Heart left ventricle (tissue), 16 donors: ENCODE measurements at regions not wholly inside any gene's neighbourhood (a gene's known extent, or its start where the extent isn't known, plus 50 kb on each side); places are given as distances from the start of the nearest gene placed in this dataset.

Source experiments
- ATAC-seq, 4 donors: fragments of 200-7000 bp; cut with Tn5 transposase; one replicate each; pipeline ENCODE4 v1.9.1; 2020 to 2022; ENCODE audit warnings: moderate library complexity in 4 of 4, mild to moderate bottlenecking in 3 of 4, moderate number of reproducible peaks in 1 of 4
- DNase-seq, 5 donors: peaks; one replicate each; pipeline ENCODE4 v3.0.0-alpha.2; 2020
- H3K27ac ChIP-seq, 12 donors: fragments of 200-600 bp; sonication (generic) in 4 of 12; one replicate each; pipeline versions ENCODE4 v1.5.0 to v1.8.0; 2016 to 2022; ENCODE audit warnings: mild to moderate bottlenecking in 2 of 12
- H3K27me3 ChIP-seq, 9 donors: fragments of 200-600 bp; sonication (generic) in 2 of 9; one replicate each; pipeline versions ENCODE4 v1.5.1 to v1.8.0; 2016 to 2022; ENCODE audit warnings: mild to moderate bottlenecking in 3 of 9
- H3K36me3 ChIP-seq, 9 donors: fragments of 200-600 bp; sonication (generic) in 2 of 9; one replicate each; pipeline versions ENCODE4 v1.5.0 to v1.8.0; 2018 to 2022; ENCODE audit warnings: mild to moderate bottlenecking in 2 of 9
- H3K4me1 ChIP-seq, 12 donors: fragments of 200-600 bp; sonication (generic) in 4 of 12; one replicate each; pipeline versions ENCODE4 v1.5.0 to v1.8.0; 2016 to 2022; ENCODE audit warnings: mild to moderate bottlenecking in 3 of 12
- H3K4me3 ChIP-seq, 12 donors: fragments of 200-600 bp; sonication (generic) in 4 of 12; one replicate each; pipeline versions ENCODE4 v1.5.0 to v1.8.0; 2017 to 2022; ENCODE audit warnings: mild to moderate bottlenecking in 9 of 12, moderate library complexity in 4 of 12
- H3K9me3 ChIP-seq, 12 donors: fragments of 200-600 bp; sonication (generic) in 4 of 12; one replicate each; pipeline versions ENCODE4 v1.5.0 to v1.8.0; 2016 to 2022; ENCODE audit warnings: mild to moderate bottlenecking in 1 of 12
- CTCF ChIP-seq, 12 donors: fragments of 200-600 bp; sonication (generic) in 4 of 12; IDR thresholded peaks; one replicate each; pipeline versions ENCODE4 v1.5.0 to v1.8.0; 2018 to 2022; ENCODE audit warnings: antibody characterized with exemption in 12 of 12, mild to moderate bottlenecking in 5 of 12
- POLR2A ChIP-seq, 2 donors: fragments of 450-650 bp; IDR thresholded peaks; one replicate each; pipeline ENCODE4 v1.6.1; 2017; ENCODE audit warnings: antibody characterized with exemption in 2 of 2, mild to moderate bottlenecking in 2 of 2, moderate library complexity in 2 of 2
- WGBS, 4 donors: extraction: QIAGEN DNeasy Blood & Tissue Kit in 2 of 4; methylation state at CpG; one replicate each; pipeline versions ENCODE4 v1.1.5 to v1.1.7; 2013 to 2018; 5-methylcytosine and 5-hydroxymethylcytosine counted together
- intact Hi-C, 10 donors: fragments of 100-400 bp; cut with DNase I; formaldehyde crosslinking; loops; one replicate each; pipeline versions ENCODE4 v1.11.1 to v1.14.2; 2022
- donor health status: ischemic (EF 13 %, LVEDD 7.1; RV severe dilation, severe dysfunction).
- donor health status: healthy with polysubstance abuse.
- donor health status: DM: no; HTN: yes; CAD: no.
- donor health status: DM: no; HTN: no; CAD: no.
- donor health status: ischemic (EF 25% LVEDD 6.9; RV normal size, moderate dysfunction).
- donor health status: ischemic (EF 25% LVEDD 5.7; RV mildly dilated, moderate dysfunction).
- donor health status: healthy.
- donor health status: DM: yes; HTN: yes; CAD: no.
- donor health status: ischemic (EF 35%, LVEDD 5.7; RV mildly dilated, moderate dysfunction).
- donor health status: nonischemic (EF 11% LVEDD 7.7; RV severe dilation, severe dysfunction).
- donor health status: DM: yes; HTN: yes; CAD: no.
- donor health status: PGD.
- donor health status: ischemic (EF 29% LVEDD 5.4; RV normal size, mild dysfunction).
- donor health status: nonischemic (EF 23%, LVEDD 6.1; RV moderate dilation, normal function).

GRCh38 chr4:151573474-151573873 lies 164.5 kb downstream of the FHIP1A start:
- TF ChIP-seq CTCF (IDR thresholded peaks at IDR 0.05) (no peak), POLR2A (IDR thresholded peaks at IDR 0.05) (no peak)
- no peaks in the 10 kb centered on the region for H3K36me3 ChIP-seq
- no peak overlapping the region for H3K4me3 ChIP-seq
- H3K4me1 ChIP-seq = peaks cover 0 to 5% (median 0%) of the 10 kb centered on the region in 12 donors
- WGBS, 4 donors = 89 to 95% (median 90%) methylated on average over 2 of the region's 2 CpGs
- no peak overlapping the region for H3K27ac ChIP-seq
- ATAC-seq (no peak), DNase-seq (no peak)
- no peaks in the 10 kb centered on the region for H3K27me3 ChIP-seq
- no peaks in the 10 kb centered on the region for H3K9me3 ChIP-seq
- intact Hi-C loops = no loop called here

GRCh38 chr4:151573945-151574344 lies 165.0 kb downstream of the FHIP1A start:
- H3K27me3 ChIP-seq = no peaks in the 10 kb centered on the region
- no peak overlapping the region for H3K4me3 ChIP-seq
- TF ChIP-seq POLR2A (IDR thresholded peaks at IDR 0.05) = no peak
- no peak overlapping the region for H3K27ac ChIP-seq
- no peaks in the 10 kb centered on the region for H3K36me3 ChIP-seq
- intact Hi-C loops = no loop called here
- peaks cover 0 to 5% (median 0%) of the 10 kb centered on the region in 12 donors for H3K4me1 ChIP-seq
- WGBS, 4 donors = 81 to 92% (median 85%) methylated on average over 1 of the region's 1 CpG
- ATAC-seq (peak in 1 of 4 donors; percentile 36), DNase-seq (no peak)
- no peaks in the 10 kb centered on the region for H3K9me3 ChIP-seq

- H3K4me3 ChIP-seq = no peak overlapping the region
- H3K27me3 ChIP-seq = no peaks in the 10 kb centered on the region
- DNase-seq (no peak), ATAC-seq (no peak)
- no peak for TF ChIP-seq POLR2A (IDR thresholded peaks at IDR 0.05)
- TF ChIP-seq CTCF (IDR thresholded peaks at IDR 0.05) = no peak
- H3K4me1 ChIP-seq = no peaks in the 10 kb centered on the region
- no peaks in the 10 kb centered on the region for H3K9me3 ChIP-seq
- H3K27ac ChIP-seq = no peak overlapping the region
- intact Hi-C loops = no loop called here
- no peaks in the 10 kb centered on the region for H3K36me3 ChIP-seq
Observed at GRCh38 chr4:151574968-151575367, 166.0 kb downstream of the FHIP1A start.

- no peak for TF ChIP-seq CTCF (IDR thresholded peaks at IDR 0.05)
- no peak for TF ChIP-seq POLR2A (IDR thresholded peaks at IDR 0.05)
- Histone ChIP-seq H3K36me3 (no peaks in the 10 kb centered on the region), H3K9me3 (no peaks in the 10 kb centered on the region), H3K27ac (no peak overlapping the region), H3K27me3 (no peaks in the 10 kb centered on the region), H3K4me3 (no peak overlapping the region), H3K4me1 (no peaks in the 10 kb centered on the region)
- intact Hi-C loops = no loop called here
- ATAC-seq (no peak), DNase-seq (no peak)
- WGBS, 4 donors = 81 to 89% (median 86%) methylated on average over 3 of the region's 3 CpGs
Observed at GRCh38 chr4:151575646-151576045, 166.7 kb downstream of the FHIP1A start.

GRCh38 chr4:151576627-151577026 lies 167.7 kb downstream of the FHIP1A start:
- Histone ChIP-seq H3K4me1 (no peaks in the 10 kb centered on the region), H3K27me3 (no peaks in the 10 kb centered on the region), H3K36me3 (no peaks in the 10 kb centered on the region), H3K27ac (no peak overlapping the region), H3K9me3 (no peaks in the 10 kb centered on the region), H3K4me3 (no peak overlapping the region)
- whole genome bisulfite sequencing, 4 donors = 49 to 73% (median 61%) methylated on average over 1 of the region's 1 CpG
- DNase-seq = no peak
- no peak for ATAC-seq
- intact Hi-C loops = no loop called here
- no peak for TF ChIP-seq POLR2A (IDR thresholded peaks at IDR 0.05)
- no peak for TF ChIP-seq CTCF (IDR thresholded peaks at IDR 0.05)
